ENCODE measurements at regions not wholly inside any gene's neighbourhood (a gene's known extent, or its start where the extent isn't known, plus 50 kb on each side); places are given as distances from the start of the nearest gene placed in this dataset.

DNA sequence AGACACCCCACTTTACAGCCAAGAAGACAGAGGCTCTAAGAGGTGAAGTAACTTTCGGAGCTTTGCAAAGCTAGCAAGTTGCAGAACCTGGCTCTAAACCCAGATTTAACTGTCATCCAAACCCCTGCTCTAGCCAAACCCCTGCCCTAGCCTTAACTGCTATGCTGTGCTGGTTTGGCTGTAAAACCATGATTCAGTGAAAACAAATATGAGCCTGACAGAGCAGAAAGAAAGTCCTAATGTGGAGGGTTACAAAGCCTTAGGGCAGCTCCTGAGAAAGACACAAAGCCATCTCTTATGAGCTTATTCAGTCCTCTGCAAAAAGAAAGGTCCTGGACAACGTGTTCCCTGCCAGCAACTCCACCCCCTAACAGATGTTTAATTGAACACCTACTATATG is 172.8 kb downstream of the KATNAL1 start:
- DNase-seq, result no peak
- no peak for ATAC-seq
- H3K4me1 Mint-ChIP-seq (ENCODE audit: low read depth), result peaks cover 17% of the 10 kb centered on the region
- H3K36me3 Mint-ChIP-seq (ENCODE audit: insufficient read depth), result no peaks in the 10 kb centered on the region
- H3K4me3 Mint-ChIP-seq, result no peak overlapping the region
- H3K27me3 Mint-ChIP-seq (ENCODE audit: low read depth), result no peaks in the 10 kb centered on the region
- no peaks in the 10 kb centered on the region for H3K9me3 Mint-ChIP-seq

DNA sequence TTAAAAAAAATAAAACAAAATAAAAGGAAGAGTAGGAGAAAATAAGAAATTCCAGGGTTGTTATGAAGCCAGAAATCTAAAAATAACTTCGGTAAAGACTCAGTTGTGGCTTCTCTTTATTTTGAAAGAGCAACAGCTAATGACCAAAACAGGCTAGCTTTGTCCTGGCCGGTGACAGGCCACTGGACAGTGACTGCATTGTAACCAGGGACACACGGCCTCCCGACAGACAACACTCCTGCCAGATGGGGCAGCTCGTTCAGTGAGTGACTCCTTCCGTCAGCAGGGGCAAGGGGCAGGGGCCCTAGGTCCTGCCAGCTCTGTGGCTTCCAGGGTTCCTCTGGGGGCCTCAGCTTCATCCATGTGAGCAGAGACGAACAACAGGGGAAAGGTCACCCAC is 173.4 kb downstream of the KATNAL1 start:
- DNase-seq (no peak), ATAC-seq (no peak)
- no peaks in the 10 kb centered on the region for H3K9me3 Mint-ChIP-seq
- no peaks in the 10 kb centered on the region for H3K27me3 Mint-ChIP-seq (ENCODE audit: low read depth)
- peaks cover 14% of the 10 kb centered on the region for H3K4me1 Mint-ChIP-seq (ENCODE audit: low read depth)
- no peak overlapping the region for H3K4me3 Mint-ChIP-seq
- H3K36me3 Mint-ChIP-seq (ENCODE audit: insufficient read depth), result no peaks in the 10 kb centered on the region

DNA sequence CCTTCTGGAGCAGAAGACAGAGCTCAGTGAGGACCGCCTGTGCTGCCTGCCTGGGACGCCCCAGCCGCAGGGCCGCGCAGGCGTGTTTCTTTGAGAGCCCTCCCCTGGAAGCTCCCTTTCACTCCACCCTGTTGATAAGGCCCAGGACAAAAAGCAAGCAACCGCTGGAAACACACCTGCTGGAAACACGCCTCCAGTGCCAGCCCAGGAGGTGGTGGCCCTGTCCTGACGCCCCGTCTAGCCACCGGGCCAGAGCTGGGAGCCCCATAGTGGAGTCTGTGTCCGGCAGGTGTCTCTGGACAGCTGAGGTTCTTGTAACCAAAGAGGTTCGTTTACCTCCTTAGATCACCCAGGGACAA is 173.8 kb downstream of the KATNAL1 start:
- no peaks in the 10 kb centered on the region for H3K9me3 Mint-ChIP-seq
- ATAC-seq (no peak), DNase-seq (no peak)
- H3K36me3 Mint-ChIP-seq (ENCODE audit: insufficient read depth), result no peaks in the 10 kb centered on the region
- no peak overlapping the region for H3K4me3 Mint-ChIP-seq
- peaks cover 14% of the 10 kb centered on the region for H3K4me1 Mint-ChIP-seq (ENCODE audit: low read depth)
- no peaks in the 10 kb centered on the region for H3K27me3 Mint-ChIP-seq (ENCODE audit: low read depth)

GRCh38 chr13:30132623-30133553 is 174.5 kb downstream of the KATNAL1 start:
- H3K4me3 Mint-ChIP-seq, result no peak overlapping the region
- H3K4me1 Mint-ChIP-seq (ENCODE audit: low read depth), result peaks cover 19% of the 10 kb centered on the region
- ATAC-seq (peak; percentile 99 to 100), DNase-seq (peak; percentile 97)
- no peaks in the 10 kb centered on the region for H3K27me3 Mint-ChIP-seq (ENCODE audit: low read depth)
- H3K9me3 Mint-ChIP-seq, result no peaks in the 10 kb centered on the region
- no peaks in the 10 kb centered on the region for H3K36me3 Mint-ChIP-seq (ENCODE audit: insufficient read depth)

DNA sequence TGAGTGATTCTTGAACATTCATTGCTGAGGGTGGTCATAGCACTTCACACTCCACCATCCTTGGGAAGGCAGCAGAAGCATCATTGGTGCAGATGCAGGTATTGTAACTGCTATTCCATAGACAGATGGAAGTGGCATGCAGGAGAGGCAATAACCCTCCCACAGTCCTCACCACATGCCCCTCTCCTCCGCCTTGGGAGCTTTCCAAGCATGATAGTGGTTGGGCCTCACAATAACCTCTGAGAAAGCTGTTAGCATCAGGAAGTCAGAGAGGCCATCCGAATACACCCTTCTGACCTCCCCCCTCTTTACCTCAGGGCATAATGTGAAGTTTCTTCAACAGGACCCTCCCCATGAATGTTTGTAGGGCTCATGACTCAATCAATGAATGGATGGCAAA is 177.9 kb downstream of the KATNAL1 start:
- Mint-ChIP-seq H3K9me3 (no peaks in the 10 kb centered on the region), H3K27me3 (ENCODE audit: low read depth) (no peaks in the 10 kb centered on the region), H3K4me3 (no peak overlapping the region), H3K36me3 (ENCODE audit: insufficient read depth) (no peaks in the 10 kb centered on the region), H3K4me1 (ENCODE audit: low read depth) (peaks cover 17% of the 10 kb centered on the region)
- no peak for ATAC-seq
- no peak for DNase-seq

- DNase-seq, result no peak
- no peak overlapping the region for H3K4me3 Mint-ChIP-seq
- no peaks in the 10 kb centered on the region for H3K27me3 Mint-ChIP-seq (ENCODE audit: low read depth)
- no peak for ATAC-seq
- no peaks in the 10 kb centered on the region for H3K9me3 Mint-ChIP-seq
- H3K36me3 Mint-ChIP-seq (ENCODE audit: insufficient read depth), result no peaks in the 10 kb centered on the region
- H3K4me1 Mint-ChIP-seq (ENCODE audit: low read depth), result peaks cover 17% of the 10 kb centered on the region
These were observed 178.8 kb downstream of the KATNAL1 start for GRCh38 chr13:30128591-30128990.

- no peaks in the 10 kb centered on the region for H3K36me3 Mint-ChIP-seq (ENCODE audit: insufficient read depth)
- H3K4me3 Mint-ChIP-seq, result no peak overlapping the region
- peaks cover 12% of the 10 kb centered on the region for H3K4me1 Mint-ChIP-seq (ENCODE audit: low read depth)
- DNase-seq, result no peak
- no peak for ATAC-seq
- no peaks in the 10 kb centered on the region for H3K9me3 Mint-ChIP-seq
- no peaks in the 10 kb centered on the region for H3K27me3 Mint-ChIP-seq (ENCODE audit: low read depth)
These were observed 179.3 kb downstream of the KATNAL1 start for GRCh38 chr13:30128095-30128494.

GRCh38 chr13:30126903-30127428 is 180.4 kb downstream of the KATNAL1 start:
- no peak for ATAC-seq
- no peaks in the 10 kb centered on the region for H3K27me3 Mint-ChIP-seq (ENCODE audit: low read depth)

DNA sequence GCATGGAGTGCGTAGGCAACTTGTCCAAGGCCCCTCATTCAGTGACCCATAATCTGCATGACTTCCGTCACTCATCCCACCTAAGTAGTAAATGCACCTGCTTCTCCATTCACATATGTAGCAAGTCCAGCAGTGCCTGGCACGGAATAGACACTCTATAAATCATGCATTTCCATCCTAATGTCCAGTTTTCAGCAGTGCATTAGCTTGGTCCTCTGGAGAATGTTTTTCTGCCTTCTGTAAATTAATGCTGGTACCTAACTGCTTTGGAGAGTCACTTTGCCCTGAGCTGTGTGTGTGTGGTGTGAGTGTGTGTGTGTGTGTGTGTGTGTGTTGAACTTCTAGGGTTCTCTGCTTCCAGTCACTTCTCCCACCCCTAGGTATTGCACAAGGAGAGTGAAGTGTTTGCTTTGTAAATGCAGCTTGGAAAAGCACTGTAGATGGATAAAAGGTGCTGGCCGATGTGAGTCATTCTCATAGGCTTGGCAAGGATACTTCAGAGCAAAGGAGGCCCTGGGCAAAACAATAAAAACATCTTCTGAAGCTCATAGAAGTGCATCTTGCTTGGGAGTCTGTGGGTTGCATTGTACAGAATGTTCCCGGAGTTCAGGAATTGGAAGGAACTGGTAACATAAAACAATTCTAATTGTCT is 181.8 kb downstream of the KATNAL1 start:
- no peak for ATAC-seq
- Mint-ChIP-seq H3K9me3 (no peaks in the 10 kb centered on the region), H3K4me3 (no peak overlapping the region), H3K4me1 (ENCODE audit: low read depth) (peaks cover 20% of the 10 kb centered on the region), H3K27me3 (ENCODE audit: low read depth) (no peaks in the 10 kb centered on the region), H3K36me3 (ENCODE audit: insufficient read depth) (no peaks in the 10 kb centered on the region)
- no peak for DNase-seq

More at GRCh38 chr13:30126903-30127428, 180.4 kb downstream of the KATNAL1 start:
- H3K9me3 Mint-ChIP-seq, result no peaks in the 10 kb centered on the region
- H3K4me3 Mint-ChIP-seq, result no peak overlapping the region
- peaks cover 9% of the 10 kb centered on the region for H3K4me1 Mint-ChIP-seq (ENCODE audit: low read depth)
- no peak for DNase-seq
- no peaks in the 10 kb centered on the region for H3K36me3 Mint-ChIP-seq (ENCODE audit: insufficient read depth)

GRCh38 chr13:30124131-30124768 is 183.1 kb downstream of the KATNAL1 start:
- ATAC-seq (no peak), DNase-seq (no peak)
- H3K4me1 Mint-ChIP-seq (ENCODE audit: low read depth), result peaks cover 33% of the 10 kb centered on the region
- H3K4me3 Mint-ChIP-seq, result no peak overlapping the region
- no peaks in the 10 kb centered on the region for H3K36me3 Mint-ChIP-seq (ENCODE audit: insufficient read depth)
- no peaks in the 10 kb centered on the region for H3K9me3 Mint-ChIP-seq
- H3K27me3 Mint-ChIP-seq (ENCODE audit: low read depth), result no peaks in the 10 kb centered on the region

DNA sequence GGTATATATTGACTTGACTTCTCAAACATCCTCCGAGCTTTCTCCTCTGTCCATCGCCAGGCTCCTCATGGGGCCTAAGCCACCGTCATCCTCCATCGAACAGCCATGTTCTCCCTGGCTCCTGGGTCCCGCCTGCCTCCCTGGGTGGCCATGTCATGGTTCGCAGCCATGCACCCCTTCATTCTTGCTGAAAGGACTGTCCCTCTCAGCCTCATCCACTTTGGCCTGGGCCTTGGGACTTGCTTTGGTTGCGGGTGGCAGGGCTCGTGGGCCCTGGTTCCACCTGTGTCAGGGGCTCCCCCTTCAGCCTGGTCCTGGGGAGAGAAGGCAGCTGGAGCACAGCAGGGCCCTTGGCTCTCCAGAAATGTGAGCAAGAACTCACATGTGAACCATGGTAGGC is 183.8 kb downstream of the KATNAL1 start:
- ATAC-seq (no peak), DNase-seq (no peak)
- Mint-ChIP-seq H3K4me1 (ENCODE audit: low read depth) (peaks cover 36% of the 10 kb centered on the region), H3K9me3 (no peaks in the 10 kb centered on the region), H3K27me3 (ENCODE audit: low read depth) (no peaks in the 10 kb centered on the region), H3K36me3 (ENCODE audit: insufficient read depth) (no peaks in the 10 kb centered on the region), H3K4me3 (no peak overlapping the region)

- no peak for ATAC-seq
- H3K4me1 Mint-ChIP-seq (ENCODE audit: low read depth), result peaks cover 36% of the 10 kb centered on the region
- no peaks in the 10 kb centered on the region for H3K36me3 Mint-ChIP-seq (ENCODE audit: insufficient read depth)
- no peaks in the 10 kb centered on the region for H3K27me3 Mint-ChIP-seq (ENCODE audit: low read depth)
- DNase-seq, result no peak
- H3K9me3 Mint-ChIP-seq, result no peaks in the 10 kb centered on the region
- no peak overlapping the region for H3K4me3 Mint-ChIP-seq
These were observed 185.7 kb downstream of the KATNAL1 start for GRCh38 chr13:30121666-30122065.

DNA sequence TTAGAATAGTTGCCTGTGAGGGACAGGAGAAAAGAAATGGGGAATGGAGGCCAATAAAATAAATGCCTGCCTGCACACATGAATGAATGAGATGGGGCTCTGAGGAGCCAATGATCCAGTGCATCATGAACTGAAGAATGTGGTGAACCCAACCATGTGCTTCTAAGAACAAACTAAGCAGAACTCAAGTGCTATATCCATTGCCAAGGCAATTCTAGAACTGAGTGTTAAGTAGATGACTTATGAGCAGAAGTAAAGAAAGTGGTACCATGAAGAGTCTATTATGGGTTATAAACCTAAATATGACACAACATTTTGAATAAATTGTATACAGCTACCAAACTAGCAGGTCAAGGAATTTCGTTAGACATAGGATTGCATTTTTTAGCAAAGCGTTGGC is 186.1 kb downstream of the KATNAL1 start:
- Mint-ChIP-seq H3K4me1 (ENCODE audit: low read depth) (peaks cover 36% of the 10 kb centered on the region), H3K27me3 (ENCODE audit: low read depth) (no peaks in the 10 kb centered on the region), H3K9me3 (no peaks in the 10 kb centered on the region), H3K36me3 (ENCODE audit: insufficient read depth) (no peaks in the 10 kb centered on the region), H3K4me3 (no peak overlapping the region)
- ATAC-seq (peak in 1 of 2 donors; percentile 29), DNase-seq (no peak)

DNA sequence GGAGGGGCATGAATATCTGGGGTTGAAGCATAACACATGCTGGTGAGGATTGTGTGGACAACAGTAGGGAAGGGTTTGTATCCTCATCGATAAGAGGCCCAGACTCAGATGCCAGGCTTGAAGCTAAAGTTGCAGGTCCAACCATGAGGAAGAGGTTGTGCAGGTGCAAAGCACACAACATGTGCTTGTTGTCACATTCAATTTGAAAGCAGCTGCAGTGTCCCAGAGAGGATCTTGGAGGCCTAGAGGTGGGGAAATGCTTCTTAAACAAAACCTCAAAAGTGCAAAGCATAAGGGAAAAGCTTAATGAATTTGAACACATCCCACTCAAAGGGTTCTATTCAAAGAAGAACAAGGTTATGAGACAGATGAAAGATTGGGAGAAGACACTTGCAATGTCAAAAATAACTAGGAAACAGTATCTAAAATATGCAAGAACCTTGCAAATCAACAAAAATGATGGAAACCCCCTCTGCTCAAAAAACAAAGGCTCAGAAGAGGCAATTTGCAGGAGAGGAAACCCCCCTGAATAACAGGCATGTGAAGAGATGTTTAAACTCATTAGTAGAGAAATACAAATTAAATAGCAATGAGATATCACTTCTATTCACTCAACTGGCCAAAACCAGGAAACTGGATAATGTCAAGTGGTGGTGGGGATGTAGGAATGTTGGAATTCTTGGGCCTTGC is 187.1 kb downstream of the KATNAL1 start:
- H3K9me3 Mint-ChIP-seq, result no peaks in the 10 kb centered on the region
- DNase-seq (no peak), ATAC-seq (no peak)
- no peaks in the 10 kb centered on the region for H3K27me3 Mint-ChIP-seq (ENCODE audit: low read depth)
- no peaks in the 10 kb centered on the region for H3K36me3 Mint-ChIP-seq (ENCODE audit: insufficient read depth)
- H3K4me3 Mint-ChIP-seq, result no peak overlapping the region
- peaks cover 36% of the 10 kb centered on the region for H3K4me1 Mint-ChIP-seq (ENCODE audit: low read depth)

All from activated T-cell treated with anti-CD3 and anti-CD28 coated beads, Interleukin-2, amount 50 U/mL, for 4 hours (primary cell).